HCT116 (cell line): ENCODE measurements at regions not wholly inside any gene's neighbourhood (a gene's known extent, or its start where the extent isn't known, plus 50 kb on each side); places are given as distances from the start of the nearest gene placed in this dataset.

Experiments used
- ATF3 ChIP-seq: IDR thresholded peaks from 2 replicates; pipeline ENCODE4 v1.6.1; 2012
- CTCF ChIP-seq, 3 experiments: fragments of 200-600 bp in 1 of 3; sonication (generic) in 1 of 3; IDR thresholded peaks in 2 of 3; conservative IDR thresholded peaks in 1 of 3; 2 replicates each; pipeline ENCODE4 v1.5.1; 2012 to 2017; ENCODE audit warnings: low read depth in 2 of 3, low read length in 2 of 3, antibody characterized with exemption in 1 of 3, borderline replicate concordance in 1 of 3, control low read depth in 1 of 3, mild to moderate bottlenecking in 1 of 3, mixed read lengths in 1 of 3, mixed run types in 1 of 3, moderate library complexity in 1 of 3; ENCODE audit not compliant: insufficient read depth in 1 of 3
- POLR2A ChIP-seq: IDR thresholded peaks from 2 replicates; pipeline ENCODE4 v1.7.0; 2011; ENCODE audit warnings: borderline replicate concordance; ENCODE audit not compliant: insufficient read depth, insufficient read length; ENCODE audit errors: extremely low read depth
- RAD21 ChIP-seq: IDR thresholded peaks from 2 replicates; pipeline ENCODE4 v1.6.1; 2012; ENCODE audit warnings: low read depth, mild to moderate bottlenecking
- SP1 ChIP-seq: IDR thresholded peaks from 2 replicates; pipeline ENCODE4 v1.6.1; 2012; ENCODE audit warnings: low read depth

- TF ChIP-seq POLR2A: no peak
- TF ChIP-seq SP1: no peak
- TF ChIP-seq CTCF (IDR thresholded peaks at IDR 0.05 in 2 of 3, conservative IDR thresholded peaks at IDR 0.05 in 1 of 3; ENCODE audit: borderline replicate concordance in 1 of 3, insufficient read depth in 1 of 3, low read depth in 2 of 3, low read length in 2 of 3): no peak
- TF ChIP-seq ATF3: no peak
- no peak for TF ChIP-seq RAD21
These were observed 211.3 kb upstream of the ARL4C start for GRCh38 chr2:234708091-234708683.
